Choroid plexus epithelial cell (primary cell): ENCODE measurements at regions not wholly inside any gene's neighbourhood (a gene's known extent, or its start where the extent isn't known, plus 50 kb on each side); places are given as distances from the start of the nearest gene placed in this dataset.

Source experiments
- DNase-seq: peaks from one replicate; pipeline ENCODE4 v3.0.0-alpha.2; 2010; ENCODE audit warnings: low read depth
- H3K4me3 ChIP-seq: 2 replicates; pipeline ENCODE4 v1.5.1; 2011; ENCODE audit warnings: low read depth, mild to moderate bottlenecking, control low read depth, low read length, moderate library complexity
- CTCF ChIP-seq: conservative IDR thresholded peaks from 2 replicates; pipeline ENCODE4 v1.5.1; 2011; ENCODE audit warnings: low read depth, mild to moderate bottlenecking, control low read depth, inconsistent platforms, low read length, moderate library complexity

GRCh38 chr16:85453194-85453678 is 159.9 kb upstream of the GSE1 start:
- no peak overlapping the region for H3K4me3 ChIP-seq
- TF ChIP-seq CTCF: no peak
- no peak for DNase-seq

- no peak overlapping the region for H3K4me3 ChIP-seq
- no peak for DNase-seq
- no peak for TF ChIP-seq CTCF
Observed at GRCh38 chr16:85453703-85454102, 159.4 kb upstream of the GSE1 start.

- no peak for DNase-seq
- TF ChIP-seq CTCF: no peak
- no peak overlapping the region for H3K4me3 ChIP-seq
Observed at GRCh38 chr16:85454171-85454872, 158.8 kb upstream of the GSE1 start.

GRCh38 chr16:85455534-85455933 is 157.6 kb upstream of the GSE1 start:
- TF ChIP-seq CTCF: no peak
- no peak overlapping the region for H3K4me3 ChIP-seq
- DNase-seq: no peak

GRCh38 chr16:85457366-85457765 is 155.8 kb upstream of the GSE1 start:
- no peak for TF ChIP-seq CTCF
- no peak for DNase-seq
- no peak overlapping the region for H3K4me3 ChIP-seq

- DNase-seq: no peak
- TF ChIP-seq CTCF: no peak
Observed at GRCh38 chr16:85458968-85459367, 154.2 kb upstream of the GSE1 start.

More at GRCh38 chr16:85458968-85459367, 154.2 kb upstream of the GSE1 start:
- H3K4me3 ChIP-seq: no peak overlapping the region
